ENCODE measurements at regions not wholly inside any gene's neighbourhood (a gene's known extent, or its start where the extent isn't known, plus 50 kb on each side); places are given as distances from the start of the nearest gene placed in this dataset.

DNA sequence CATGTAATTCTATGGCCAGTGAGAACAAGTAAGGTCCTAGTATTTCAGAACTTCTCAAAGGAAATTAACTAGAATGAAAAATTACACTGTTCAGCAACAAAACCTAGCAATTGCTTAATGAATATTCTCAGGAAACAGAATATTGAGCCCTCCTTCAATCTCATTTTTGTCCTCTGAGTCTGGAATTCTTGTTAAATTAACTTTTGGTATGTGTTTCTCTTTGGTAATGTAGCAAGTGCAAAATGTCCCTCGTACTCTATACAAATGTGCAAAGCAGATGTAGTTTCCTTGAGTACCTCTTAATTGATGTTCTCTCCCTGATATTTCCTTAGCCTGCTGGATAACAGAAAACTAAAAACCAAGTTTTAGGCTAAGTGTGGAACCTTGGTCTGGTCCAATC is 190.8 kb upstream of the CNOT2 start:
- no peaks in the 10 kb centered on the region for H3K79me2 ChIP-seq (ENCODE audit: low read length)
- no peak overlapping the region for H3K4me2 ChIP-seq (ENCODE audit: low read depth, low read length)
- H2AFZ ChIP-seq (ENCODE audit: low read length): no peak overlapping the region
- no peaks in the 10 kb centered on the region for H3K9me3 ChIP-seq (replicated peaks; ENCODE audit: insufficient read depth, low read length)
- H3K9ac ChIP-seq (ENCODE audit: low read length): no peak overlapping the region
- peaks cover 35% of the 10 kb centered on the region for H3K4me1 ChIP-seq (ENCODE audit: low read length)
- H3K27ac ChIP-seq (ENCODE audit: low read length): no peak overlapping the region
- no peak for DNase-seq
- H4K20me1 ChIP-seq (ENCODE audit: insufficient read depth, low read length): no peaks in the 10 kb centered on the region
- no peak overlapping the region for H3K4me3 ChIP-seq (ENCODE audit: low read length)
- H3F3A ChIP-seq (ENCODE audit: insufficient read depth, low read length): peaks cover 35% of the 10 kb centered on the region
- H3K27me3 ChIP-seq (replicated peaks; ENCODE audit: insufficient read depth, low read length): no peaks in the 10 kb centered on the region
- no peaks in the 10 kb centered on the region for H3K36me3 ChIP-seq (replicated peaks; ENCODE audit: insufficient read depth, low read length)
- TF ChIP-seq EZH2phosphoT487 (IDR thresholded peaks at IDR 0.05; ENCODE audit: low read length) (no peak), EZH2 (optimal IDR thresholded peaks at IDR 0.05; ENCODE audit: low read depth, low read length) (no peak)
- TF ChIP-seq, protein P1, sequence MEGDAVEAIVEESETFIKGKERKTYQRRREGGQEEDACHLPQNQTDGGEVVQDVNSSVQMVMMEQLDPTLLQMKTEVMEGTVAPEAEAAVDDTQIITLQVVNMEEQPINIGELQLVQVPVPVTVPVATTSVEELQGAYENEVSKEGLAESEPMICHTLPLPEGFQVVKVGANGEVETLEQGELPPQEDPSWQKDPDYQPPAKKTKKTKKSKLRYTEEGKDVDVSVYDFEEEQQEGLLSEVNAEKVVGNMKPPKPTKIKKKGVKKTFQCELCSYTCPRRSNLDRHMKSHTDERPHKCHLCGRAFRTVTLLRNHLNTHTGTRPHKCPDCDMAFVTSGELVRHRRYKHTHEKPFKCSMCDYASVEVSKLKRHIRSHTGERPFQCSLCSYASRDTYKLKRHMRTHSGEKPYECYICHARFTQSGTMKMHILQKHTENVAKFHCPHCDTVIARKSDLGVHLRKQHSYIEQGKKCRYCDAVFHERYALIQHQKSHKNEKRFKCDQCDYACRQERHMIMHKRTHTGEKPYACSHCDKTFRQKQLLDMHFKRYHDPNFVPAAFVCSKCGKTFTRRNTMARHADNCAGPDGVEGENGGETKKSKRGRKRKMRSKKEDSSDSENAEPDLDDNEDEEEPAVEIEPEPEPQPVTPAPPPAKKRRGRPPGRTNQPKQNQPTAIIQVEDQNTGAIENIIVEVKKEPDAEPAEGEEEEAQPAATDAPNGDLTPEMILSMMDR (IDR thresholded peaks at IDR 0.05; ENCODE audit: low read length): no peak
- no peaks in the 10 kb centered on the region for H3K9me2 ChIP-seq (replicated peaks; ENCODE audit: insufficient read depth, low read length)

DNA sequence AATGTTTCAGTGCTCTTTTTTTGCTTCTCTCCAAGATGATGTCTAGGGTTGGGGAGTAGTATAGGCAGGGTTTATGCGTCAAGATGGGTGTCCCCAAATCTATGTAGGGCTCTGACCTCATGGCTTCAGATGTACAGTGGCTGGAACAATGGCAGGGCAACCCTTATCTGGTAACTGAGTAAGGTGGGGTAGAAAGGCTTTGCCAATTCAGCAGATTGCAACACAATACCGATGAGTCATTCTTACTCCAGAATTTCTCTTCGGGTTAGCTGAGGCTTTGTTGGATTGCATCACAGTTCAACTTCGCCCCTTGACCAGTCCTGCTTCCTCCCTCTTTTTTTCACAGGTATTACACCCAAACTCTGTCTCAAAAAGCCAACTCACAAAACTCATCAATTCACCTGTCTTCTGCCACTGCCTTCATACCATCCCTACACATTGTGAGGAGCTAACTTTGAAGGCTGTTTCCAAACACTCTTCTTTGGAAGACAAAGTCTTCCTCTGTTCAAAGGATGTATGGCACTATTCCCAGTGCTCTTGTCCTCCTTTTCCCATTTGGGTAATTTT is 190.2 kb upstream of the CNOT2 start:
- no peak for DNase-seq
- Histone ChIP-seq H3K36me3 (replicated peaks; ENCODE audit: insufficient read depth, low read length) (no peaks in the 10 kb centered on the region), H3K4me1 (ENCODE audit: low read length) (peaks cover 30% of the 10 kb centered on the region), H3K27me3 (replicated peaks; ENCODE audit: insufficient read depth, low read length) (no peaks in the 10 kb centered on the region), H3K9ac (ENCODE audit: low read length) (no peak overlapping the region), H3K9me3 (replicated peaks; ENCODE audit: insufficient read depth, low read length) (no peaks in the 10 kb centered on the region), H4K20me1 (ENCODE audit: insufficient read depth, low read length) (no peaks in the 10 kb centered on the region), H3K27ac (ENCODE audit: low read length) (no peak overlapping the region), H3K4me3 (ENCODE audit: low read length) (no peak overlapping the region), H2AFZ (ENCODE audit: low read length) (no peak overlapping the region), H3K9me2 (replicated peaks; ENCODE audit: insufficient read depth, low read length) (no peaks in the 10 kb centered on the region), H3K79me2 (ENCODE audit: low read length) (no peaks in the 10 kb centered on the region), H3K4me2 (ENCODE audit: low read depth, low read length) (no peak overlapping the region), H3F3A (ENCODE audit: insufficient read depth, low read length) (peaks cover 30% of the 10 kb centered on the region)
- TF ChIP-seq, protein P1 (IDR thresholded peaks at IDR 0.05; ENCODE audit: low read length): no peak
- TF ChIP-seq EZH2 (optimal IDR thresholded peaks at IDR 0.05; ENCODE audit: low read depth, low read length): no peak
- no peak for TF ChIP-seq EZH2phosphoT487 (IDR thresholded peaks at IDR 0.05; ENCODE audit: low read length)

DNA sequence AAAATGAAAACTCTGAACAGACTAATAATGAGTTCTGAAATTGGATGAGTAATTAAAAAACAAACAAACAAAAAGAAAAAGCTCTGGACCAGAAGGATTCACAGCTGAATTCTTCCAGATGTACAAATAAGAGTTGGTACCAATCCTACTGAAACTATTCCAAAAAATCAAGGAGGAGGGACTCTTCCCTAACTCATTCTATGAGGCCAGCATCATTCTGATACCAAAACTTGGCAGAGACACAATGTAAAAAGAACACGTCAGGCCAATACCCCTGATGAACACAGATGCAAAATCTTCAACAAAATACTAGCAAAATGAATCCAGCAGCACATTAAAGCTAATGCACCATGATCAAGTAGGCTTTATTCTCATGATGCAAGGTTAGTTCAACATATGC is 183.9 kb upstream of the CNOT2 start:
- H3K9me2 ChIP-seq (replicated peaks; ENCODE audit: insufficient read depth, low read length): no peaks in the 10 kb centered on the region
- no peak for TF ChIP-seq EZH2 (optimal IDR thresholded peaks at IDR 0.05; ENCODE audit: low read depth, low read length)
- TF ChIP-seq EZH2phosphoT487 (IDR thresholded peaks at IDR 0.05; ENCODE audit: low read length): no peak
- TF ChIP-seq, protein P1 (IDR thresholded peaks at IDR 0.05; ENCODE audit: low read length): no peak
- H3K9me3 ChIP-seq (replicated peaks; ENCODE audit: insufficient read depth, low read length): no peaks in the 10 kb centered on the region
- H3K27me3 ChIP-seq (replicated peaks; ENCODE audit: insufficient read depth, low read length): no peaks in the 10 kb centered on the region
- no peak overlapping the region for H3K4me2 ChIP-seq (ENCODE audit: low read depth, low read length)
- H2AFZ ChIP-seq (ENCODE audit: low read length): no peak overlapping the region
- H3F3A ChIP-seq (ENCODE audit: insufficient read depth, low read length): no peaks in the 10 kb centered on the region
- H3K9ac ChIP-seq (ENCODE audit: low read length): no peak overlapping the region
- no peaks in the 10 kb centered on the region for H3K4me1 ChIP-seq (ENCODE audit: low read length)
- no peaks in the 10 kb centered on the region for H3K36me3 ChIP-seq (replicated peaks; ENCODE audit: insufficient read depth, low read length)
- H3K79me2 ChIP-seq (ENCODE audit: low read length): no peaks in the 10 kb centered on the region
- no peak for DNase-seq
- H3K27ac ChIP-seq (ENCODE audit: low read length): no peak overlapping the region
- no peaks in the 10 kb centered on the region for H4K20me1 ChIP-seq (ENCODE audit: insufficient read depth, low read length)
- H3K4me3 ChIP-seq (ENCODE audit: low read length): no peak overlapping the region
